Posterior cingulate gyrus (tissue), 11 donors: ENCODE measurements at regions not wholly inside any gene's neighbourhood (a gene's known extent, or its start where the extent isn't known, plus 50 kb on each side); places are given as distances from the start of the nearest gene placed in this dataset.

Experiments used
- DNase-seq, 10 donors: peaks; one replicate each; pipeline versions ENCODE4 v3.0.0 to v3.0.0-alpha.2; 2020 to 2021; ENCODE audit warnings: mixed read lengths in 3 of 10
- intact Hi-C: fragments of 100-400 bp; cut with DNase I; formaldehyde crosslinking; loops from one replicate; pipeline ENCODE4 v1.15.1; 2023

DNA sequence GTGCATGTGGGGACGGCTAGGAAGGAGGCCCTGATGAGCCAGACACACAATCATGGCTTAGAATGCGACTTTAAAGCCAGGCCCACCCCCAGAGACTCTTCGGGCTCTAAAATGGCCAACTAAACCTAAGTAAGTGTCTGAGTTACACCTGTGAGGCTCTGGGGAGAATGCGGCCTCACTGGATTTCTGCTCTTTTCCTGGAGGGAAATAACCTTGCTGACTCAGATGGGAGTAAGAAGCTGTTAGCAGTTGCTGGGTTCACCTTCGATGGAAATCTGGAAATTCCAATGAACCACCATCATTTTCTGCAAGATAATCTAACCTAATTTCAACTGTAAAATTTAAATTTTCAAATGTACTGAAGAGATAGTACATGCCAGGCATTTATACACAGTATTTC lies 97.6 kb upstream of the MAML3 start:
- intact Hi-C loops, result loop anchor here (10.0 kb wide), 1 partner anchor 597 kb away; no protein-coding TSS in a partner anchor

DNA sequence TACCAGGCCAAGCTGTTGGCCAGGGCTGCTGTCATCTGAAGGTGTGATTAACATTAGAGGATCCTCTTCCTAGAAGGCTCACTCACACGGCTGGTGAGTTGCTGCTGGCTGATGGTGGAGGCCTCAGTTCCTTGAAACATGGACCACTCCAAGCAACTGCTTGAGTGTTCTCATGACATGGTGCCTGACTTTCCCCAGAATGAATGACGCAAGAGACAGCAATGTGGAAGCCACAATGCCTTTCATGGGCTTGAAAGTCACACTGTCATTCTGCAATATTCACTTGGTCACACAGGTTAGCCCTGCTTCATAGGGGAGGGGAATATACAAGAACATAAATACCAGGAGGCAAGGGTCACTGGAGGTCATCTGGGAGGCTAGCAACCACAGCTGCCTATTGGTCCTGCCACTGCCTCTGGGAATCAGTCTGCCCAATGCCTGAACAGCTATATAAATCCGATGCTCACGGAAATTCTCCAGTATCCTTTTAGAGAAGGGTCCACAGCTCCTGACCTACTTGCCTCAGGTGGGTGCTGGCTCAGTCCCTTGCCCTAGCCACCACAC lies 97.1 kb upstream of the MAML3 start:
- no peak for DNase-seq
- intact Hi-C loops, result loop anchor here (10.0 kb wide), 1 partner anchor 596 kb away; no protein-coding TSS in a partner anchor

More for the DNA sequence above, 97.6 kb upstream of the MAML3 start:
- no peak for DNase-seq

GRCh38 chr4:140249351-140249750 lies 95.4 kb upstream of the MAML3 start:
- intact Hi-C loops, result no loop called here
- no peak for DNase-seq

GRCh38 chr4:140247237-140247636 lies 93.3 kb upstream of the MAML3 start:
- no peak for DNase-seq
- intact Hi-C loops, result no loop called here

DNA sequence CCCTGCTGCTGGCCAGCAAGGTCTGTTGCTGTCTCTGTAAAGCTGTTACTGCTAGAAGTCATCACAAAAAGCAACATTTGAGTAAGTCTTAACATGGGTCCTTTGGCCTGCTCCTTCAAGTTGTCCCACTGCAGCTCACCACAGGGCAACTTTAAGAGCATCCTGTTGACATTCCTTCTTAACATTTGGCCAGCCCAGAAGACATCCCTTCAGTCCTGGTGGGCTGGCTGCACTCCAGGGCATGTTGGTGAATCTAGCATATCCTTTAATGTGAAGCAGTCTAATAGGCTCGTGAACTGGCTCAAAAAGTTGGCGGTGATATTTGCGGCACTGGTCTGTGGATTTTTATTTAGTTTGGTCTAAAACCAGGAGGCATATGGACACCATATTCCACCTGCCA lies 92.2 kb upstream of the MAML3 start:
- intact Hi-C loops, result no loop called here
- DNase-seq, result no peak

DNA sequence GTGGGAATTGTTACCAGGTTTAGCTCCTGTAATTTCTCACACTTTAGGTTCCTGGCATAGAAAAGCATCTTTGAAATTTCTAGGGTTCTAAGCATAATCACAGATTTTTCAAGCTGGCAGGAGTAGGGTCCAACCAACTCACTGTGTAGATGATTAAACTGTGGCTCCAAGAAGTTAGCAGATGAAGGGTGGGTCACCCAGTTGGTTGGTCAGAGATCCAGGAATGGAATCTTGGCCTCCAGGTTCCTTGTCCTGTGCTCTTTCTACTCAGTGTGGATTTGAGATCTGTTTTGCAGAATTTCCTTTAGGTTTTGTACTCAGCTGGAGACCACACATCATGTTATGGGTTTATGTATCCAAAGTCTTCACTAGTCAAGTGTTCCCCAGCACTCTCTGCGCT lies 90.3 kb upstream of the MAML3 start:
- intact Hi-C loops, result no loop called here
- no peak for DNase-seq

GRCh38 chr4:140243278-140243753 lies 89.3 kb upstream of the MAML3 start:
- intact Hi-C loops, result no loop called here
- no peak for DNase-seq

DNA sequence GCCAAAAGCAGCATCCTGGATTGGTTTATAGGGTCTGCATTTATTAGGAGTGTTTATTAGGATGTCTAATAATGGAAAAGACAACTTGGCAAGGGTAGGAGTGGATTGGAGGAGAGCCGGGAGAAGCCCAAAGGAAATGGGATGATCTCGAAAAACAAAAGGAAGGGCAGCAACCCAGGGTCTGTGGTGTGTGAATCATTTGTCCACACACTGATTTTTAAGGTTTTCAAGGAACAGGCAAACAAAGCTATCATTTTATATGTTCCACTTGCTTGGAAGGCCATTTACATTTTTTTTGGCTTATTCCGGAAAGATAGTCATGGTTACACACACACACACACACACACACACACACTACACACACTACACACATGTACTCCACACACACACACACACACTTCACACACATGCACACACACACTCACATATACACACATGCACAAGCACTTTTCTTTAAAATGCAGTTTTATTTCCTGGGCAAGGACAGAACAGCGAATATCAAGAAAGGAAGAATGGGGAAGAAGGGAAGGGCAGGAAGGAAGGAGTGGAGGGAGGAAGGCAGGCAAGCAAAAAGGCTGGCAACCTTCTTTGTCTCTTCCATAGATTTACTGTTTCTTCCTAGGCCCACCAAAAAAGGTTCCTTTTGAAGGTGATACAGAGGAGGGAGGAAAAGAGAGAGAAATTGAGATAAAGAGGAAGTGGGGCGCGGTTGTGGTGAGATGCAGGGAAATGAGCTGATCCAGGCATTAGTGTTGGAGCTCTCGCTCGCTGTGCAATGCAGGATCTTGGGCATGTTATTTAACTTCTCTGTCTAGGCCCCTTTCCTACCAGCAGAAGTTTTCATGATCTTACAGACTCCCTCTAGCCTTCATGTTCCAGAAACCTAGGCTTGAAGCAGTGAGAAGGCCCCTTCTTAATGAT lies 88.6 kb upstream of the MAML3 start:
- intact Hi-C loops, result no loop called here

DNA sequence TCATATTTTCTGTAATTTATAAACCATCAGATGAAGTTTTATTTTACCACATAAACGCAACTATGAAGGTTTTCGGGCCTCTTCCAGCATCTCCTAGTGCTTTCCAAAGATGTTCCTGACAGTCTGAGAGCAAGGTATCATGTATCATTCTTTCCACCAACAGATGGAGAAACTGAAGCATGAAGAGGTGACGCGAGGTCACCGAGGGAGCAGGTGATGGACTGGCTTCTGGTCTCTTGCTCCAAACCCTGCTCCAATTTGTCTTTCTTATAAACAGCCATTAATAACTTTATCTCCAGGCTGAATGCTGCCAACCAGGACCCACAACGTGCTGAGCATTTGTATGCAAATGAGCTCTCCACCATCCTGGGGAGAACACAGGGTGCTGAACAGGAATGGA lies 86.3 kb upstream of the MAML3 start:
- intact Hi-C loops, result no loop called here
- DNase-seq, result no peak

More for the DNA sequence above, 88.6 kb upstream of the MAML3 start:
- DNase-seq, result no peak

DNA sequence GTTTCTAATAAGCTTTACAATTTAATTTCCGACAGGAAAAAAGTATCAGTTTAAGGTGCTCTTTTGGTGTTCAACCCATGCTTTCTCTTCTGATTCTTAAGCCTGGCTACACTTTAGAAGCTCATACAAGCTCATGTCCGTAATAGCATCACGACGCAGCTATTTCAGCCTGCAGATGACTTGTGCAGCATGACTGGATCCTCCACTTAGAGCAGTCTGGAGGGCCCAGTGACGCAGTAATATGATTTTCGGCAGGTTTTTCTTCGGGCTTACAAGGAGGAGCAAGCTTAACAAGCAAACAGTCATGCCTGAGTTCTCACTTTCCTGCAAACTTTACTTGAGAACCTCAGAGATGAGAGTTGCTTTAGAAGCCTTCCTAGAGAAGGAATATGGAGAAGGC lies 85.3 kb upstream of the MAML3 start:
- intact Hi-C loops, result loop anchor here (5.0 kb wide), 1 partner anchor 87 kb away; the partner anchor contains the start of gene MAML3

DNA sequence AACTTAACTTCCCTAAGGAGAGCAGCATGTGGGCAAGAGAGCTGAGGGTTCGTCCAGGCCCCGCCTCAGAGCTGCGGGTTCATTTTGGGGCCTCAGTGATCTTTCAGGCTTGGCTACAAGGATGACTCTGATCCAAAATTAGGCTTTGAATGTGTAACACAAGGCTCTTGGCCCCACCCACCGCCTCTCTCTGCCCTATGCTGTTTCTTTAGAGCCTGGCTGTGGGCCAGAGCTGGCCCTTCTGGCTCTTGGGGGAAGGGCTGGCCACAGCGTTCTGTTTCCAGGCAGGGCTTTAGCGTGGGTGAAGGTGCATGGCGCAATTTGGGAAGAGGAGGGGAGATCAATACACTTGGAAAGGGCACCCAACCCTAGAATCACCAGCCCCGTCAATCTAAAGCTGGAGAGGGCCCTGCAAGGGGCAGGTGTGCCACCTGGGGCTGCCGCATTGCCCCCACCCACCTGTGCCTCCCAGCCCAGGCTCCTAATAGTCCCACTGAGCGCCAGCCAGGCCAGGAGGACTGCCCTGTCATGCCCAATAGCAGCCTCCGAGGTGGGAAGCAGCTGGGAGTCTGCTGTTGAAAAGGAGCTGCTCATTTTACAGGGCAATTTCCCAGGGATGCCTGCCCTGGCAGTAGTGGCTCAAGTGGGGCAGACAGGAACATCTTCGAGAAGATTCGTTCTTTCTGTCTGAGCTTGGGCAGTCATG lies 84.5 kb upstream of the MAML3 start:
- intact Hi-C loops, result loop anchor here (5.0 kb wide), 1 partner anchor 86 kb away; the partner anchor contains the start of gene MAML3
- peak in 7 of 10 donors; percentile 40 to 90 (median 55) for DNase-seq

More for the DNA sequence above, 85.3 kb upstream of the MAML3 start:
- DNase-seq, result no peak

GRCh38 chr4:140237616-140238350 lies 83.8 kb upstream of the MAML3 start:
- peak; percentile 59 to 95 (median 70) for DNase-seq
- intact Hi-C loops, result loop anchor here (5.0 kb wide), 1 partner anchor 85 kb away; the partner anchor contains the start of gene MAML3

GRCh38 chr4:140236654-140237169 lies 82.7 kb upstream of the MAML3 start:
- no peak for DNase-seq
- intact Hi-C loops, result loop anchor here (5.0 kb wide), 1 partner anchor 84 kb away; the partner anchor contains the start of gene MAML3

- no peak for DNase-seq
- intact Hi-C loops, result loop anchor here (5.0 kb wide), 1 partner anchor 82 kb away; the partner anchor contains the start of gene MAML3
Observed at GRCh38 chr4:140234697-140235060, 80.7 kb upstream of the MAML3 start.

GRCh38 chr4:140233791-140234696 lies 80.1 kb upstream of the MAML3 start:
- intact Hi-C loops, result no loop called here
- no peak for DNase-seq

DNA sequence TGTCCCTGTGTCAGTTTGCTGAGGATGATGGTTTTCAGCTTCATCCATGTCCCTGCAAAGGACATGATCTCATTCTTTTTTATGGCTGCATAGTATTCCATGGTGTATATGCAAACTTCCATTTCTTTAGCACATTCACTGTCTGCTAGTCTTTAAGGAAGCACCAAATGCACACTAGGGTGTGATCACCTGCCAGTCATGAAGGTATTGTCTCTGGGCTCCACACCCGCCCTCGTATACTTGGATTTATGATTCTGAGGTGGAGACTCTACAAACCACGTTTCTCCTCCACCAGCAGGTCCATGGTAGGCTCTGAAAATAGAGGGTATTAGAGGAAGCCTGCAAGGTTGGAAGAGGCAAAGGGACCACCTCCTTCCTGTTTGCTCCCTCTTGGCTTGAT lies 75.9 kb upstream of the MAML3 start:
- DNase-seq, result no peak
- intact Hi-C loops, result no loop called here

GRCh38 chr4:140227286-140227685 lies 73.3 kb upstream of the MAML3 start:
- intact Hi-C loops, result no loop called here
- no peak for DNase-seq

- no peak for DNase-seq
- intact Hi-C loops, result no loop called here
Observed at GRCh38 chr4:140223056-140223810, 69.2 kb upstream of the MAML3 start.
